HG02588 (cell line): ENCODE measurements at regions not wholly inside any gene's neighbourhood (a gene's known extent, or its start where the extent isn't known, plus 50 kb on each side); places are given as distances from the start of the nearest gene placed in this dataset.

Source experiments
- ATAC-seq: cut with Tn5 transposase; IDR thresholded peaks from one replicate; pipeline ENCODE4 v1.9.1; 2021; ENCODE audit warnings: mild to moderate bottlenecking, moderate library complexity; ENCODE audit not compliant: unreplicated experiment

GRCh38 chr2:2705871-2706270, 374.8 kb upstream of the MYT1L start:
- ATAC-seq: no peak

- no peak for ATAC-seq
Measured at GRCh38 chr2:2704428-2705090, 373.5 kb upstream of the MYT1L start.

DNA sequence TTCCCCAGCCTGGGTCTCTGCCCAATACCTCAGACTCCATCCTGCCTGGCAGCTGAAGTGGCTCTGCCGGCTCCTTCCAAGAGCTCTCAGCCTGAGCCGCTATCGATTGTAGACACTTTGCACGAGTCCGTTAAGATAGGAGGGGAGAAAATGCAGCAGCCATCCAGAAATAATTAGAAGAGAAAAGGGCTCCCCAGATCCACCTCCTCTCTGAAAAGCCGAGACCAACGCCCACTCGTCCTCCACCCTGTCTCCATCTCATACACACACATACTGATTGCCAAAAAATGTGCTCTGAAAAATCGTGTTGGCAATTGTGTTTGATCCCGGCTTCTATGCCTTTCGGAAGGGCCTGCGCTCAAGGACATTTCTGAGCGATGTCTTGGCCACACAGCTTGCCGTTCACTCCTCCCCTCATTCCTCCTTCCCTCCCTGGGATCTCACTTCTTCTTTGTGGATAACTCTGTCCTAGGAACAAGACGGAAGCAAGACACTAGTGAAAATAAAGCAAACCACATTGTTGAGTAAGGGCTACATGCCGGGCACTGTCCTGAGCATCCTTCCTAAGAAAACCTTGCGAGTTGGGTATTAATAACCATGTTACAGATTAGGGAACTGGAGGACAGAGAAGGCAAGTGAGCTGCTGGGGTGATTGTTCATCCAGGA, 372.8 kb upstream of the MYT1L start:
- ATAC-seq: no peak

DNA sequence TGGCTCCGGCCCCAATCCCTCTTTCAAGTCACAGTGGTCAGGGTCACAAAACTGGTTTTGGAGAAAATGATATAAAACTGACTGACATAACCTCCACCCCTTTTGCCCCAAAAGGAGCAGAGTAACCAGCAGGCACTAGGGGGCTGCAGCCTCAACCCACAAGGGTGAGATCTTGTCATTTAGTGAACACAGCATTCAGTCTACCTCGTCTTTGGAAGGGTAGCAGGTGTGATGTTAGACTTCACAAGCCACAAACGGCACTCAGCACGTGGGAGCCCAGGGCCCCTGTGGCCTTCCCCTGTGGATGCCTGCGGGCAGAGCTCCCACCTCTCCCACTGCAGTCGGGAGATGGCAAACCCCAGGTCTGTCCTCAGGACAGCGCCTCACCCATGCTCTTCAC, 372.1 kb upstream of the MYT1L start:
- no peak for ATAC-seq

DNA sequence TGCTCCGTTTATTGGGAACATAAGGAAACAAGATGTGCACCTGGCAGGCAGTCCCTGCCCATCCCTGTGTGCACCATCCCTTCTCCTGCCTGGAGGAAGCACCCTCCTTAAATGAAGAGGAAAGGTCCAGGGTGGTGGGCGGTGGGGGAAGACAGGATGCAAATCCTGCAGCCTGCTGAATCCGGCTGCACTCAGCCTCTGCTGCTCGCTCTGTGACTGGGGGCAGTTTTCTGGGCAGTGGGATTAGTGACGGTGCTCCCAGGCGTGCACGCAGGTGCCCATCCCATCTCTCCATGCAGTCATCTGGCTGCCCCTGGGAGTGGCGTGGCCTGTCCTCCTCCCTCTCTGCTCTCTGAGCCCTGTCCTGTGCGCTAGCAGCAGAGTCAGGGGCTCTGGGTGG, 371.3 kb upstream of the MYT1L start:
- no peak for ATAC-seq

- no peak for ATAC-seq
Measured at GRCh38 chr2:2701813-2702212, 370.7 kb upstream of the MYT1L start.

DNA sequence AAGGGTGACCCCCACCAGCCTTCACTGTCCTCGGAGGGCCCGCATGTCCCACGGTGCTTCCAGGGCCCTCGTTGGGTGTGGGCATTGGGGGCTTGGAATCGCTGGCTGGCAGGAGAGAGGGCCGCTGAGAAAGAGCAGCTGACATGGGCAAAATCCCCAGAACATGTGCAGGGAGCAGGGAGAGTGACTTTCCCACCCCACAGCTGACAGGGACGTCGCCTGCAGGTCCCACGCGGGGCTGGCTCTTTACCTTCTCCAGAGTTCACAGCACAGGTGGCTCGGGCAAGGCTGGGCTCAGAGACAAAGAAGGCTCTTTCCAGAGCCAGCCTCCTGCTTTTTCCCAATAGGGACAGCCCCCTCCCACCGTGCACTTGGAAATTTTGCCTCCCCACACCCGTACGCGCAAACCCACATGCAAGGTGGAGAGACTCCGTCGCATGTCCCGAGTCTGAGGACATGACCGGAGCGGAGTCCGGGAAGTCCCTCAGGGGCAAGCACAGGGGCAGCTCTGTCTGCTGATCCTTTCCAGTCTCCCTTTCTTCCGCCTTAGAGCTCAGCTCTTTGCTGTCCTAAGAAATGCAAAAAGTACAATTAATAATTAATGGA, 370.2 kb upstream of the MYT1L start:
- no peak for ATAC-seq

DNA sequence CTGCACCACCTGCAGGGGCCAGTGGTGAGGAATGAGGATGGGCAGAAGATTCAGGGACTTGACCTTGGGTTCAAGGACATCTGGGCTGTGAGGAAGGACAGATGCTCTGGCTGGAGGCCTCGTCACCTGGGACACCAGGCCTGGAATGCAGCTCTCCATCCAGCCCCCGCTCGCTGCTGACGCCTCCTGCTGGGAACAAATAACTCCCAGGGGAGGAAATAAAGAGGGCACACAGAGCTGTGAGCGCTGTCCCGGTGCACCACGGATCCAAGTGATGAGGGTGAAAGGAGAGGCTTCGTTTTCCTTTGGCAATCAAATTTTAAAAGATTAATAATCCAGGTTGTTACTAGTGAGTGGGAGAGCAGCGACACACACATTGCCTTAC, 368.0 kb upstream of the MYT1L start:
- ATAC-seq: no peak

DNA sequence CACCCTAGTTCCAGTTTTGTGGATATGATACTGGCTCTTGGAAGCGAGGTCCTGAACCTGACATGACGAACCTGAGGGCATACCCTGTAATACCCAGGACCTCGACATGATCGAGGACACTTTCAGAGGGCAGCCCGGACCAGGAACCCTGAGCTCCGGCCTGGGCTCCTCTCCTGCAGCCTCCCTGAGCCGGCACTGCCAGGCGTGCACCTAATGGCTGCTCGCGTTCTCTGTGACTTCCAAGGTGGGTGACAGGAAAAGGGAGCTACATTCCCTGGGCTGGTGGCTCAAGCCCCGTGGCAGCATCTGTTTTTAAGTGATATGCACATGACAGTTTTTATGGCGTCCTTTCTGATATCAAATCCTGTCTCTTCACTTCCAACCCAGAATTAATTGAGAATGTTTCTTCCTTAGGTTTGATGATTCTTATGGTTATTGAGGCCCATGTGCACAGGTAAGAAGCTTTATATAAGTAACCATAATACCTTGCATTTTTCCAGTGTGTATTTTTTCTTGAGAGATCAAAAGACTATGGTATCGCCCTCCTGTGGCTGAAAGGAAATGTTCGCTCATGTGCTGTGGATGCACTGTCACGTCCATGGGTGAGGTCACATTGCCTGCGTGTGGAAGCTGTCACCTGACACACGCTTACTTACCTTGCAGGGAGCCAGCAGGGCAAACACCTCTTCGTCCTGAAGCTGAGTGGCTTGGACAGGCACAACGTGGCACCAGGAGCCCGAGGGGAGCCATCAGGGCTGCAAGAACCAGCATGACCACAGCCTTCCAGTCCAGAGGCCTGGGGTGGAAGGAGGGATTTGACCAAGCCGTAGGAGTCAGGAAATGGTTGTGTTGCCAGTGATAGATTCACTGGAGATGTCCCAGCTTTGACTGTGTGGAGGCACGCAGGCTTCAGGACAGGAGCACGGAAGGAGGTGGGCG, 367.4 kb upstream of the MYT1L start:
- ATAC-seq: no peak

- ATAC-seq: no peak
Measured at GRCh38 chr2:2696733-2697455, 365.8 kb upstream of the MYT1L start.

DNA sequence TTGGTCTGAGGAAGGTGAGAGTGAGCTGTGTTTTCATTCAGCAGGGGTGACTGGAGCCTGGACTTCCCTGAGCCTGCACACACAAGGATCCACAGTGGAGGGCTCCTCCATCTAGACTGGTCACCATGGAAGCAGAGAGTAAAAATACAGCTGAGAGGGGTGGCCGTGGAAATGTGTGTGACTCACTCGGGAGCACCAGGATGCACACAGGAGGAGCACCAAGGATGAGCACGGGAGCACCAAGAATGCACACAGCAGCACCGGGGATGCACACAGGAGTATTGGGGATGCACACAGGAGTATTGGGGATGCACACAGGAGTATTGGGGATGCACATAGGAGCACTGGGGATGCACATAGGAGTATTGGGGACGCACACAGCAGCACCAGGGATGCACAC, 365.2 kb upstream of the MYT1L start:
- ATAC-seq: no peak

- no peak for ATAC-seq
Measured at GRCh38 chr2:2694746-2695145, 363.7 kb upstream of the MYT1L start.

DNA sequence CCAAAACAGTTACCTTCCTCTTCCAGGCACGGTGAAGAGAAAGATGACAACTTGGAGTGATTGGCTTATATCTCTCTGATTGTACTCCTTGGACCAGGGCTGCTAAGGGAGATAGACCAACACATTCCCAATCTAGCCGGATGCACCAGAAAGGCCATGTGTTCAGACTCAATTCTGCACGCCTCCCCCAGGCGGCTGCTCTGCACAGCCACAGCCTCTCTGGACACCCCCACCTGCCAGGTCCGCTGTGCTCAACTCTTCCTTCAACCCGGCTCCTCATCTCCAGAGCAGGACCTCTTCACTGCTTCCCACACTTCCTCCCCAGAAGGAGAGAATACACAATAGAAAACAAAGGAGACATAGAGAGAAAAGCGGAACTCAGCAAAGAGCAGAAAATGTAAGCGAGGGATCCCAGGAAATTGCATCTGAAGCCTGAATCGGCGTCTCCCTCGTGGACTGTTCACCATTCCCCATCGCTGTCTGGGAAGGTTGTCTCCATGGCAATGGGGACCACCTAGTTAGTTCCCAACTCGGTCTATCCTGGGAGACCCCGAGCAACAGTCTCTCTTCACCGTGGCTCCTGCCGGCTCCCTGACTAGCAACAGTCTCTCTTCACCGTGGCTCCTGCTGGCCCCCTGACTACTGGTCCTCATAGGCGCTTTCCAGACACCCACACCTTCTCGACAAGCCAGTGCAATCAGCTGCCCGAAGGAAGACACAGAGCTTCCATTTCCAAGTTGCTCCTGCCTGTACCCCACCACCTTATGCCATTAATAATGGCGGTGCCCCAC, 361.7 kb upstream of the MYT1L start:
- ATAC-seq: no peak

- no peak for ATAC-seq
Measured at GRCh38 chr2:2691419-2691818, 360.3 kb upstream of the MYT1L start.

DNA sequence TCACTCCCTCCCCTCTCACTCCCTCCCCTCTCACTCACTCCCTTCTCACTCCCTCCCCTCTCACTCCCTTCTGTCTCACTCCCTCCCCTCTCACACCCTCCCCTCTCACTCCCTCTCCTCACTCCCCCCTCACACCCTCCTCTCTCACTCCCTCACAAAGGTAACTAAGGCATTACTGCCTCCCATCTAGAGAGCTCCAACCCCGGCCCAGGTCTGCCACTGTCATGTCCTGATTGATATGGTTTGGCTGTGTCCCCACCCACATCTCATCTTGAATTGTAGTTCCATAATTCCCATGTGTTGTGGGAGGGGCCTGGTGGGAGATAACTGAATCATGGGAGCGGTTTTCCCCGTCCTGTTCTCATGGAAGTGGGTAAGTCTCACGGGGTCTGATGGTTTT, 359.9 kb upstream of the MYT1L start:
- ATAC-seq: no peak

DNA sequence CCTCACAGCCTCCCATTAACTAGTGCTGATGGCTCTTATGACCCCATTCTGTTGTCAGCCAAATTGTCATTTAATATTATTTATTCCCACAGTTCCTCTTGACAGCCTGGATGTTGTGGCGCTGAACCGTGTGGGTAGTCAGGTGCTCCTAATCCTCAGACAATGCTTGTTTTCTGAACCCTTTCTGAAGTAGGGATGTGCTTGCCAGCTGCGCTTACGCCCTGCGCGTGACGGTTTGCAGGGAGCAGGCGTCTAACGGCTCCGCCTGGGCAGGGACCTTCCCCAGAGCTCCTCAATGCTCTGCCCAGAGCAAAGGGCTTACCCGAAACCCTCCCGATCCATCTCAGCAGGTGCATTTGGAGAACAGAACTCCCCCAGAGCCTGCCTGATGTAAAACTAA, 358.2 kb upstream of the MYT1L start:
- no peak for ATAC-seq

DNA sequence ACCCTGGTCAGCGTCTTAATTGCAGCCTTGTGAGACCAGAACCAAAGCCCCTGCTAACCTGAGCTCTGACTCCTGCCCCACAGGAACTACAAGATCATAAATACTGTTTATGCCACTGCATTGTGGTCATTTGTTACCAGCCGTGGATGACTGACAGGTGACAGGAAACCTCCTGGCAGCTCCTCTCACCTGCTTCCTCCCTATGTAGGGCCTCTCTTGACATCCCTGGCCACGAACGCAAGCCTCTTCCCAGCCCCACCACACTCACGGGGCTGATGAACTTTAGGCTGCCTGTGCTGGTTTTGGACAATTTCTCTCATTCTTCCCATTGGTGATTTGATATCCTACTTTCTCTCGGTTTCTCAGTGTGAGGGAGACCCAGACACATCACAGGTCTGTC, 357.2 kb upstream of the MYT1L start:
- no peak for ATAC-seq

- ATAC-seq: no peak
Measured at GRCh38 chr2:2687745-2688144, 356.7 kb upstream of the MYT1L start.

GRCh38 chr2:2686222-2686621, 355.1 kb upstream of the MYT1L start:
- ATAC-seq: no peak

DNA sequence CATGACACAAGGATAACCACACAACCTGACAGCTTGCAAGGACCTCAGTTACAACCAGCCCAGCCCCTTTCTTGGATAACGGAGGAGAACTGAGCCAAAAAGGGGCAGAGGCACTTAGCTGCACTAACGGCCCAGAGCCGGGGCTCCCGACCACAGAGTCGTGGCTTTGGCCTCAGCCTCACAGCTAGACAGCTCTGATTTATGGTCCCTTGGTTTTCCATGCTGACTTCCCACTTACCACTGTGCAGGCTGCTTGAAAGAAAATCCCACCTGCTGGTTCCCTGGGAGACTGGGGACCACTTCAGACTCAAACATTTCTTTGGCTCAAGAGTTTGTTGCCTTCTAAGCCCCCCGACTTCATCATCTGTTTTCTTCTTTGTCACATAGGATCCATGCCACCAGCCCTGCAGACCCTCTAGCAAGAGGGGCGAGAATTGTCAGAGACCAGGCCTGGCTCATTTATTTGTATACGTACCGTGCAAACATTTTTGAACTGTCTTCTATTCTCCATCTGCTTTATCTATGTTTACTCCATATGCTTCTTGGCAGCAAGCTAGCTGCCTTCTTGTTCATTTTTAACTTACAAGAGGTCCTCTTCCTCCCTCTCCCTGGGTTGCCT, 352.6 kb upstream of the MYT1L start:
- ATAC-seq: no peak
